Smooth muscle cell (in vitro differentiated cells): ENCODE measurements at regions not wholly inside any gene's neighbourhood (a gene's known extent, or its start where the extent isn't known, plus 50 kb on each side); places are given as distances from the start of the nearest gene placed in this dataset.

Experiments used
- DNase-seq: peaks from one replicate; lab custom pipeline; 2025; ENCODE audit not compliant: unreplicated experiment; lab: John Stamatoyannopoulos, UW
- H2AFZ ChIP-seq: fragments of 200-600 bp; sonication (generic); 2 replicates; pipeline ENCODE4 v1.6.0; 2016; ENCODE audit warnings: antibody characterized with exemption, low read depth, mild to moderate bottlenecking
- H3F3A ChIP-seq: fragments of 200-600 bp; sonication (generic); 2 replicates; pipeline ENCODE4 v1.6.0; 2017; ENCODE audit warnings: antibody characterized with exemption, low read depth
- H3K27ac ChIP-seq: fragments of 200-600 bp; sonication (generic); 2 replicates; pipeline ENCODE4 v1.5.1; 2016; ENCODE audit warnings: low read depth, mild to moderate bottlenecking
- H3K27me3 ChIP-seq: fragments of 200-600 bp; sonication (generic); 2 replicates; pipeline ENCODE4 v1.6.1; 2016; ENCODE audit warnings: low read depth, mild to moderate bottlenecking
- H3K36me3 ChIP-seq: fragments of 200-600 bp; sonication (generic); 2 replicates; pipeline ENCODE4 v1.5.1; 2016; ENCODE audit warnings: low read depth
- H3K4me1 ChIP-seq: fragments of 200-600 bp; sonication (generic); 2 replicates; pipeline ENCODE4 v1.5.1; 2016; ENCODE audit warnings: low read depth
- H3K4me2 ChIP-seq: fragments of 200-600 bp; sonication (generic); 2 replicates; pipeline ENCODE4 v1.6.0; 2016; ENCODE audit warnings: mild to moderate bottlenecking
- H3K4me3 ChIP-seq: fragments of 200-600 bp; sonication (generic); 2 replicates; pipeline ENCODE4 v1.5.1; 2016; ENCODE audit warnings: mild to moderate bottlenecking
- H3K79me2 ChIP-seq: fragments of 200-600 bp; sonication (generic); 2 replicates; pipeline ENCODE4 v1.6.0; 2016; ENCODE audit warnings: low read depth, mild to moderate bottlenecking
- H3K9ac ChIP-seq: fragments of 200-600 bp; sonication (generic); 2 replicates; pipeline ENCODE4 v1.6.0; 2016; ENCODE audit warnings: low read depth
- H3K9me3 ChIP-seq: fragments of 200-600 bp; sonication (generic); replicated peaks from 2 replicates; pipeline ENCODE4 v1.5.1; 2016; ENCODE audit warnings: low read depth
- H4K20me1 ChIP-seq: fragments of 200-600 bp; sonication (generic); 2 replicates; pipeline ENCODE4 v1.6.0; 2016; ENCODE audit warnings: low read depth
- WGBS: methylation state at CpG from one replicate; pipeline ENCODE4 v1.1.7; 2016; ENCODE audit warnings: low lambda C conversion rate; 5-methylcytosine and 5-hydroxymethylcytosine counted together
- TF ChIP-seq, protein P1 (sequence below): fragments of 200-600 bp; sonication (generic); IDR thresholded peaks from 2 replicates; pipeline ENCODE4 v1.5.1; 2017; ENCODE audit warnings: borderline replicate concordance, mild to moderate bottlenecking, antibody characterized with exemption; ENCODE audit not compliant: insufficient read depth, poor library complexity, severe bottlenecking

- DNase-seq, result no peak
- H3K9me3 ChIP-seq, result no peaks in the 10 kb centered on the region
- no peaks in the 10 kb centered on the region for H3K27me3 ChIP-seq
- TF ChIP-seq, protein P1, sequence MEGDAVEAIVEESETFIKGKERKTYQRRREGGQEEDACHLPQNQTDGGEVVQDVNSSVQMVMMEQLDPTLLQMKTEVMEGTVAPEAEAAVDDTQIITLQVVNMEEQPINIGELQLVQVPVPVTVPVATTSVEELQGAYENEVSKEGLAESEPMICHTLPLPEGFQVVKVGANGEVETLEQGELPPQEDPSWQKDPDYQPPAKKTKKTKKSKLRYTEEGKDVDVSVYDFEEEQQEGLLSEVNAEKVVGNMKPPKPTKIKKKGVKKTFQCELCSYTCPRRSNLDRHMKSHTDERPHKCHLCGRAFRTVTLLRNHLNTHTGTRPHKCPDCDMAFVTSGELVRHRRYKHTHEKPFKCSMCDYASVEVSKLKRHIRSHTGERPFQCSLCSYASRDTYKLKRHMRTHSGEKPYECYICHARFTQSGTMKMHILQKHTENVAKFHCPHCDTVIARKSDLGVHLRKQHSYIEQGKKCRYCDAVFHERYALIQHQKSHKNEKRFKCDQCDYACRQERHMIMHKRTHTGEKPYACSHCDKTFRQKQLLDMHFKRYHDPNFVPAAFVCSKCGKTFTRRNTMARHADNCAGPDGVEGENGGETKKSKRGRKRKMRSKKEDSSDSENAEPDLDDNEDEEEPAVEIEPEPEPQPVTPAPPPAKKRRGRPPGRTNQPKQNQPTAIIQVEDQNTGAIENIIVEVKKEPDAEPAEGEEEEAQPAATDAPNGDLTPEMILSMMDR, result no peak
- H3K4me1 ChIP-seq, result no peaks in the 10 kb centered on the region
- no peak overlapping the region for H3K4me2 ChIP-seq
- H3K4me3 ChIP-seq, result no peak overlapping the region
- no peaks in the 10 kb centered on the region for H3K79me2 ChIP-seq
- H3K9ac ChIP-seq, result no peak overlapping the region
- no peak overlapping the region for H3K27ac ChIP-seq
- no peaks in the 10 kb centered on the region for H4K20me1 ChIP-seq
- H2AFZ ChIP-seq, result no peak overlapping the region
- H3F3A ChIP-seq, result no peaks in the 10 kb centered on the region
- no peaks in the 10 kb centered on the region for H3K36me3 ChIP-seq
These were observed 80.4 kb downstream of the RFPL4B start for GRCh38 chr6:112427499-112427898.

DNA sequence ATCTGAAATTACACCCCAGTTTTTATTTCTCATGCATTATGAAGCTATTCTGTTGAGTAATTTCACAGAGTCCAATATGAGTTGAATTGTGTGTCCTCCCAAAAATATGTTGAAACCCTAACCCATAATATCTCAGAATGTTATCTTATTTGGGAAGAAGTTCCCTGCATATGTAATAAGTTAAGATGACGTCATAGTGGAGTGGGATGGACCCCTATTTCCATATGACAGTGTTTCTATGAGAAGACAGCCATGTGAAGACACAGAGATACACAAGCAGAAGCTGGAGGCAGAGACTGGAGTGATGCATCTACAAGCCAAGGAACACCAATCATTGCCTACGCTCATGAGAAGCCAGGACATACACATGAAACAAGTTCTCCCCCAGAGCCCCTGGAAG, 81.3 kb downstream of the RFPL4B start:
- H3K4me2 ChIP-seq, result no peak overlapping the region
- H3K27me3 ChIP-seq, result no peaks in the 10 kb centered on the region
- no peaks in the 10 kb centered on the region for H3K9me3 ChIP-seq
- H2AFZ ChIP-seq, result no peak overlapping the region
- H3K4me1 ChIP-seq, result no peaks in the 10 kb centered on the region
- no peaks in the 10 kb centered on the region for H3K36me3 ChIP-seq
- 82% methylated on average over 2 of the region's 2 CpGs for WGBS
- H3K27ac ChIP-seq, result no peak overlapping the region
- TF ChIP-seq, protein P1, result no peak
- H3F3A ChIP-seq, result no peaks in the 10 kb centered on the region
- H4K20me1 ChIP-seq, result no peaks in the 10 kb centered on the region
- H3K79me2 ChIP-seq, result no peaks in the 10 kb centered on the region
- no peak overlapping the region for H3K9ac ChIP-seq
- H3K4me3 ChIP-seq, result no peak overlapping the region
- DNase-seq, result no peak

- H3K79me2 ChIP-seq, result no peaks in the 10 kb centered on the region
- H3K4me3 ChIP-seq, result no peak overlapping the region
- H3K4me2 ChIP-seq, result no peak overlapping the region
- H3K27me3 ChIP-seq, result no peaks in the 10 kb centered on the region
- no peaks in the 10 kb centered on the region for H3K4me1 ChIP-seq
- H4K20me1 ChIP-seq, result no peaks in the 10 kb centered on the region
- H3F3A ChIP-seq, result no peaks in the 10 kb centered on the region
- WGBS, result 70% methylated on average over 3 of the region's 3 CpGs
- DNase-seq, result no peak
- H3K9me3 ChIP-seq, result no peaks in the 10 kb centered on the region
- H3K27ac ChIP-seq, result no peak overlapping the region
- no peaks in the 10 kb centered on the region for H3K36me3 ChIP-seq
- H3K9ac ChIP-seq, result no peak overlapping the region
- no peak overlapping the region for H2AFZ ChIP-seq
- TF ChIP-seq, protein P1, result peak; percentile 14
These were observed 82.1 kb downstream of the RFPL4B start for GRCh38 chr6:112429226-112429625.

GRCh38 chr6:112431803-112432202, 84.7 kb downstream of the RFPL4B start:
- TF ChIP-seq, protein P1, result no peak
- 93% methylated on average over 2 of the region's 2 CpGs for WGBS
- H2AFZ ChIP-seq, result no peak overlapping the region
- no peaks in the 10 kb centered on the region for H3K4me1 ChIP-seq
- H3K4me2 ChIP-seq, result no peak overlapping the region
- no peak overlapping the region for H3K4me3 ChIP-seq
- H3K9me3 ChIP-seq, result no peaks in the 10 kb centered on the region
- no peaks in the 10 kb centered on the region for H4K20me1 ChIP-seq
- H3K79me2 ChIP-seq, result no peaks in the 10 kb centered on the region
- no peak overlapping the region for H3K27ac ChIP-seq
- H3F3A ChIP-seq, result no peaks in the 10 kb centered on the region
- no peaks in the 10 kb centered on the region for H3K27me3 ChIP-seq
- DNase-seq, result no peak
- H3K36me3 ChIP-seq, result no peaks in the 10 kb centered on the region
- no peak overlapping the region for H3K9ac ChIP-seq
